Neural progenitor cell (in vitro differentiated cells): ENCODE measurements at regions not wholly inside any gene's neighbourhood (a gene's known extent, or its start where the extent isn't known, plus 50 kb on each side); places are given as distances from the start of the nearest gene placed in this dataset.

Source experiments
- DNase-seq: peaks from one replicate; pipeline ENCODE4 v3.0.0-alpha.2; 2016; ENCODE audit warnings: low spot score
- H2AFZ ChIP-seq: fragments of 200-600 bp; sonication (generic); replicated peaks from 2 replicates; pipeline ENCODE4 v1.6.1; 2016; ENCODE audit warnings: antibody characterized with exemption
- H3F3A ChIP-seq: fragments of 200-600 bp; sonication (generic); 2 replicates; pipeline ENCODE4 v1.6.1; 2016; ENCODE audit warnings: antibody characterized with exemption, low read depth
- H3K27ac ChIP-seq: fragments of 200-600 bp; sonication (generic); 2 replicates; pipeline ENCODE4 v1.5.1; 2016; ENCODE audit warnings: mild to moderate bottlenecking
- H3K27me3 ChIP-seq: fragments of 200-600 bp; sonication (generic); 2 replicates; pipeline ENCODE4 v1.6.1; 2016; ENCODE audit warnings: mild to moderate bottlenecking, moderate library complexity
- H3K36me3 ChIP-seq: fragments of 200-600 bp; sonication (generic); 2 replicates; pipeline ENCODE4 v1.5.1; 2016
- H3K4me1 ChIP-seq: fragments of 200-600 bp; sonication (generic); 2 replicates; pipeline ENCODE4 v1.6.1; 2016; ENCODE audit warnings: mixed run types
- H3K4me2 ChIP-seq: fragments of 200-600 bp; sonication (generic); 2 replicates; pipeline ENCODE4 v1.6.1; 2016
- H3K4me3 ChIP-seq: fragments of 200-600 bp; sonication (generic); 2 replicates; pipeline ENCODE4 v1.5.1; 2016
- H3K79me2 ChIP-seq: fragments of 200-600 bp; sonication (generic); 2 replicates; pipeline ENCODE4 v1.6.1; 2016; ENCODE audit warnings: low read depth
- H3K9ac ChIP-seq: fragments of 200-600 bp; sonication (generic); 2 replicates; pipeline ENCODE4 v1.6.1; 2016
- H3K9me3 ChIP-seq: fragments of 200-600 bp; sonication (generic); 2 replicates; pipeline ENCODE4 v1.5.1; 2016; ENCODE audit warnings: low read depth
- H4K20me1 ChIP-seq: fragments of 200-600 bp; sonication (generic); 2 replicates; pipeline ENCODE4 v1.6.1; 2016; ENCODE audit warnings: low read depth
- H3K27ac Mint-ChIP-seq: 3 replicates; pipeline ENCODE4 v1.8.0; 2021; ENCODE audit warnings: mixed read lengths
- H3K27me3 Mint-ChIP-seq: 2 replicates; pipeline ENCODE4 v1.8.0; 2022; ENCODE audit warnings: low read depth, mild to moderate bottlenecking, inconsistent platforms, moderate library complexity, mixed read lengths; ENCODE audit not compliant: insufficient read depth
- H3K36me3 Mint-ChIP-seq: 3 replicates; pipeline ENCODE4 v1.8.0; 2021; ENCODE audit warnings: mixed read lengths
- H3K4me1 Mint-ChIP-seq: 3 replicates; pipeline ENCODE4 v1.8.0; 2021; ENCODE audit warnings: mixed read lengths
- H3K4me3 Mint-ChIP-seq: 3 replicates; pipeline ENCODE4 v1.8.0; 2021; ENCODE audit warnings: mild to moderate bottlenecking, moderate library complexity, mixed read lengths
- H3K9me3 Mint-ChIP-seq: 3 replicates; pipeline ENCODE4 v1.8.0; 2020; ENCODE audit warnings: mixed read lengths
- EZH2 ChIP-seq: fragments of 200-600 bp; sonication (generic); IDR thresholded peaks from 2 replicates; pipeline ENCODE4 v1.6.1; 2017; ENCODE audit warnings: antibody characterized with exemption, mild to moderate bottlenecking, moderate library complexity
- EZH2phosphoT487 ChIP-seq: fragments of 200-600 bp; sonication (generic); IDR thresholded peaks from 2 replicates; pipeline ENCODE4 v1.6.1; 2017; ENCODE audit warnings: antibody characterized with exemption
- TF ChIP-seq, protein P1 (sequence below): fragments of 200-600 bp; sonication (generic); IDR thresholded peaks from 2 replicates; pipeline ENCODE4 v1.5.1; 2017; ENCODE audit warnings: antibody characterized with exemption, mild to moderate bottlenecking

GRCh38 chr13:50130123-50130946 lies 115.1 kb downstream of the KCNRG start:
- Histone ChIP-seq H2AFZ (peak overlapping the region; percentile 45), H3K9me3 (no peaks in the 10 kb centered on the region), H3K4me1 (peaks cover 51% of the 10 kb centered on the region), H3K27ac (no peak overlapping the region), H3K27me3 (peaks cover 100% of the 10 kb centered on the region), H3K79me2 (no peaks in the 10 kb centered on the region), H3K4me2 (peak overlapping the region; percentile 83), H3K36me3 (no peaks in the 10 kb centered on the region), H3K9ac (no peak overlapping the region), H3K4me3 (peak overlapping the region; percentile 44), H3F3A (peaks cover 52% of the 10 kb centered on the region), H4K20me1 (peaks cover 88% of the 10 kb centered on the region)
- Mint-ChIP-seq H3K9me3 (peaks cover 6% of the 10 kb centered on the region), H3K36me3 (no peaks in the 10 kb centered on the region), H3K27me3 (peaks cover 79% of the 10 kb centered on the region), H3K27ac (no peak overlapping the region), H3K4me3 (peak overlapping the region; percentile 85), H3K4me1 (peaks cover 77% of the 10 kb centered on the region)
- peak; percentile 69 for DNase-seq
- TF ChIP-seq, protein P1, sequence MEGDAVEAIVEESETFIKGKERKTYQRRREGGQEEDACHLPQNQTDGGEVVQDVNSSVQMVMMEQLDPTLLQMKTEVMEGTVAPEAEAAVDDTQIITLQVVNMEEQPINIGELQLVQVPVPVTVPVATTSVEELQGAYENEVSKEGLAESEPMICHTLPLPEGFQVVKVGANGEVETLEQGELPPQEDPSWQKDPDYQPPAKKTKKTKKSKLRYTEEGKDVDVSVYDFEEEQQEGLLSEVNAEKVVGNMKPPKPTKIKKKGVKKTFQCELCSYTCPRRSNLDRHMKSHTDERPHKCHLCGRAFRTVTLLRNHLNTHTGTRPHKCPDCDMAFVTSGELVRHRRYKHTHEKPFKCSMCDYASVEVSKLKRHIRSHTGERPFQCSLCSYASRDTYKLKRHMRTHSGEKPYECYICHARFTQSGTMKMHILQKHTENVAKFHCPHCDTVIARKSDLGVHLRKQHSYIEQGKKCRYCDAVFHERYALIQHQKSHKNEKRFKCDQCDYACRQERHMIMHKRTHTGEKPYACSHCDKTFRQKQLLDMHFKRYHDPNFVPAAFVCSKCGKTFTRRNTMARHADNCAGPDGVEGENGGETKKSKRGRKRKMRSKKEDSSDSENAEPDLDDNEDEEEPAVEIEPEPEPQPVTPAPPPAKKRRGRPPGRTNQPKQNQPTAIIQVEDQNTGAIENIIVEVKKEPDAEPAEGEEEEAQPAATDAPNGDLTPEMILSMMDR, result no peak
- TF ChIP-seq EZH2phosphoT487, result peak; percentile 91
- TF ChIP-seq EZH2, result peak; percentile 77

- H3K36me3 ChIP-seq, result no peaks in the 10 kb centered on the region
- H3K27ac ChIP-seq, result no peak overlapping the region
- peaks cover 40% of the 10 kb centered on the region for H3K4me1 ChIP-seq
- H3K79me2 ChIP-seq, result no peaks in the 10 kb centered on the region
- peaks cover 100% of the 10 kb centered on the region for H3K27me3 ChIP-seq
- H3K4me3 ChIP-seq, result peak overlapping the region; percentile 38
- H2AFZ ChIP-seq, result no peak overlapping the region
- Mint-ChIP-seq H3K4me3 (peak overlapping the region; percentile 80), H3K4me1 (peaks cover 67% of the 10 kb centered on the region), H3K27ac (no peak overlapping the region), H3K27me3 (peaks cover 69% of the 10 kb centered on the region), H3K36me3 (no peaks in the 10 kb centered on the region), H3K9me3 (peaks cover 3% of the 10 kb centered on the region)
- TF ChIP-seq EZH2 (no peak), EZH2phosphoT487 (peak; percentile 86)
- DNase-seq, result peak; percentile 75
- H4K20me1 ChIP-seq, result peaks cover 80% of the 10 kb centered on the region
- H3F3A ChIP-seq, result peaks cover 41% of the 10 kb centered on the region
- H3K9me3 ChIP-seq, result no peaks in the 10 kb centered on the region
- no peak overlapping the region for H3K9ac ChIP-seq
- H3K4me2 ChIP-seq, result peak overlapping the region; percentile 73
Observed at GRCh38 chr13:50131920-50132903, 117.0 kb downstream of the KCNRG start.

DNA sequence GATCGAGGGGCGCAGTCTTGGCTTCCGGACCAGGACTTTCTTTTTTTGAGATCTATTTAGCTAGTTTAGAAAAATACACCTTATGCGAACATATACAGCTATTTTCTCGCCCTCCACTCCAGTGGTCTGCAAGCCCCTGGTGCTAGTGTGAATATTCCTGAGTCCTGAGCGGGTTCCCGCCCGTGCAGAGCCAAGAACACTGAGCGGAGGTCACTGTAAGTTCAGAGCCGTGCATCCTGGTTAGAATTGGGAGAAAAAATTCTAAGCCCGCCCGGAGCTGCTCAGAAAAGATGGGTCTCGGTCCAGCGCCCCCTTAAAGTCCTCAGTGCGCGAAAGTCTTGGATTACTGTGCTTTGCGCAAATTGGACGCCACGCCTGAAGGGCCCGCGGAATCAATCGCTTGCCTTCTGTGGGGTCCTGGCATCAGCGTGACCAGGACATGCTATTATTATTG lies 117.7 kb downstream of the KCNRG start:
- Mint-ChIP-seq H3K4me3 (peak overlapping the region; percentile 80), H3K9me3 (peaks cover 3% of the 10 kb centered on the region), H3K27me3 (peaks cover 64% of the 10 kb centered on the region), H3K4me1 (peaks cover 62% of the 10 kb centered on the region), H3K36me3 (no peaks in the 10 kb centered on the region), H3K27ac (no peak overlapping the region)
- Histone ChIP-seq H3K9ac (no peak overlapping the region), H3K4me3 (peak overlapping the region; percentile 38), H3F3A (peaks cover 37% of the 10 kb centered on the region), H3K4me1 (peaks cover 40% of the 10 kb centered on the region), H3K27ac (no peak overlapping the region), H3K27me3 (peaks cover 97% of the 10 kb centered on the region), H2AFZ (no peak overlapping the region), H3K79me2 (no peaks in the 10 kb centered on the region), H3K4me2 (peak overlapping the region; percentile 73), H3K36me3 (no peaks in the 10 kb centered on the region), H3K9me3 (no peaks in the 10 kb centered on the region), H4K20me1 (peaks cover 73% of the 10 kb centered on the region)
- TF ChIP-seq, protein P1, result no peak
- peak; percentile 81 for TF ChIP-seq EZH2phosphoT487
- peak; percentile 94 for TF ChIP-seq EZH2
- peak; percentile 48 for DNase-seq
